ENCODE measurements at regions not wholly inside any gene's neighbourhood (a gene's known extent, or its start where the extent isn't known, plus 50 kb on each side); places are given as distances from the start of the nearest gene placed in this dataset.

GRCh38 chr2:220029013-220029412 lies 401.6 kb downstream of the SLC4A3 start:
- TF ChIP-seq CTCF (IDR thresholded peaks at IDR 0.05; ENCODE audit: unreplicated experiment): no peak
- peak; percentile 4 for DNase-seq (ENCODE audit: unreplicated experiment)
- POLR2A ChIA-PET: no interaction called here

GRCh38 chr2:220033546-220033945 lies 406.1 kb downstream of the SLC4A3 start:
- ChIA-PET CTCF (no interaction called here), POLR2A (no interaction called here)
- DNase-seq (ENCODE audit: unreplicated experiment): no peak
- Mint-ChIP-seq H3K9me3 (ENCODE audit: unreplicated experiment) (no peaks in the 10 kb centered on the region), H3K27ac (ENCODE audit: low read depth, unreplicated experiment) (peak overlapping the region; percentile 41), H3K36me3 (ENCODE audit: insufficient read depth, unreplicated experiment) (no peaks in the 10 kb centered on the region), H3K4me3 (ENCODE audit: unreplicated experiment) (no peak overlapping the region), H3K27me3 (ENCODE audit: insufficient read depth, unreplicated experiment) (no peaks in the 10 kb centered on the region), H3K4me1 (ENCODE audit: insufficient read depth, unreplicated experiment) (peaks cover 27% of the 10 kb centered on the region)
- intact Hi-C loops (cut with micrococcal nuclease): no loop called here
- BruUV-seq (replicated peaks): no TSS peak
- no peak for TF ChIP-seq CTCF (IDR thresholded peaks at IDR 0.05; ENCODE audit: unreplicated experiment)

More at GRCh38 chr2:220029013-220029412, 401.6 kb downstream of the SLC4A3 start:
- intact Hi-C loops (cut with micrococcal nuclease): no loop called here
- no peaks in the 10 kb centered on the region for H3K9me3 Mint-ChIP-seq (ENCODE audit: unreplicated experiment)
- H3K4me3 Mint-ChIP-seq (ENCODE audit: unreplicated experiment): no peak overlapping the region
- no peak overlapping the region for H3K27ac Mint-ChIP-seq (ENCODE audit: low read depth, unreplicated experiment)
- H3K36me3 Mint-ChIP-seq (ENCODE audit: insufficient read depth, unreplicated experiment): no peaks in the 10 kb centered on the region
- H3K27me3 Mint-ChIP-seq (ENCODE audit: insufficient read depth, unreplicated experiment): no peaks in the 10 kb centered on the region
- H3K4me1 Mint-ChIP-seq (ENCODE audit: insufficient read depth, unreplicated experiment): peaks cover 24% of the 10 kb centered on the region
- BruUV-seq (replicated peaks): no TSS peak
- CTCF ChIA-PET: interaction anchor here (0.6 kb wide), 1 partner anchor 47 kb away, joined by 3 read pairs; no protein-coding TSS in a partner anchor

GRCh38 chr2:220034426-220035130 lies 407.1 kb downstream of the SLC4A3 start:
- peak overlapping the region; percentile 41 for H3K27ac Mint-ChIP-seq (ENCODE audit: low read depth, unreplicated experiment)
- TF ChIP-seq CTCF (IDR thresholded peaks at IDR 0.05; ENCODE audit: unreplicated experiment): no peak
- H3K4me1 Mint-ChIP-seq (ENCODE audit: insufficient read depth, unreplicated experiment): peaks cover 20% of the 10 kb centered on the region
- no peak overlapping the region for H3K4me3 Mint-ChIP-seq (ENCODE audit: unreplicated experiment)
- H3K9me3 Mint-ChIP-seq (ENCODE audit: unreplicated experiment): no peaks in the 10 kb centered on the region
- BruUV-seq (replicated peaks): no TSS peak
- H3K36me3 Mint-ChIP-seq (ENCODE audit: insufficient read depth, unreplicated experiment): no peaks in the 10 kb centered on the region
- intact Hi-C loops (cut with micrococcal nuclease): no loop called here
- no peaks in the 10 kb centered on the region for H3K27me3 Mint-ChIP-seq (ENCODE audit: insufficient read depth, unreplicated experiment)
- DNase-seq (ENCODE audit: unreplicated experiment): peak; percentile 14
- ChIA-PET POLR2A (no interaction called here), CTCF (interaction anchor here (0.6 kb wide), 2 partner anchors 559 to 1540 kb away, joined by 3 read pairs; no protein-coding TSS in a partner anchor)

- no peak for DNase-seq (ENCODE audit: unreplicated experiment)
- Mint-ChIP-seq H3K4me1 (ENCODE audit: insufficient read depth, unreplicated experiment) (peaks cover 20% of the 10 kb centered on the region), H3K9me3 (ENCODE audit: unreplicated experiment) (no peaks in the 10 kb centered on the region), H3K27ac (ENCODE audit: low read depth, unreplicated experiment) (no peak overlapping the region), H3K4me3 (ENCODE audit: unreplicated experiment) (no peak overlapping the region), H3K27me3 (ENCODE audit: insufficient read depth, unreplicated experiment) (no peaks in the 10 kb centered on the region), H3K36me3 (ENCODE audit: insufficient read depth, unreplicated experiment) (no peaks in the 10 kb centered on the region)
- ChIA-PET POLR2A (interaction anchor here (0.7 to 1.1 kb wide), 2 partner anchors 9 to 30 kb away, joined by 3 read pairs; no protein-coding TSS in a partner anchor), CTCF (interaction anchor here (0.7 kb wide), 1 partner anchor 15 kb away, joined by 3 read pairs; no protein-coding TSS in a partner anchor)
- no peak for TF ChIP-seq CTCF (IDR thresholded peaks at IDR 0.05; ENCODE audit: unreplicated experiment)
- intact Hi-C loops (cut with micrococcal nuclease): no loop called here
- no TSS peak for BruUV-seq (replicated peaks)
Observed at GRCh38 chr2:220036431-220036830, 409.0 kb downstream of the SLC4A3 start.
